ENCODE measurements at regions not wholly inside any gene's neighbourhood (a gene's known extent, or its start where the extent isn't known, plus 50 kb on each side); places are given as distances from the start of the nearest gene placed in this dataset.

DNA sequence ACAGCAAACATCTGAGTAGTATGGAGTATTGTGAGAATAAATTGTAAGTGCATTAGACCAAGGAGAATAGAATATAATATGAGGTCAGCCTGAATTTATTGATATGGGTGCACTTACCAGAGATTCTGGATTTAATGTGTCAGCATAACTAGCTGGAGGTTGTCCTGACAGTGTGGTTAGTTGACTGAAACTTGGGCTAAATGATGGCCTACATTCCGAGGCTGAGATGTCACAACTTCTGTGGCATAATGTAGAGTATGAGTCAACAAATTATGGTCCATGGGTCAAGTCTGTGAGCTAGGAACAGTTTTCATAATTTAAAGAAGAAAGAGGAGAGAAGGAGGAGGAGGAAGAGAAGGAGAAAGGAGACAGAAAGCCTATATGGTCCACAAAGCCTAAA lies 127.6 kb downstream of the QPCT start:
- no peak for DNase-seq (ENCODE audit: low read depth in 3 of 3)

DNA sequence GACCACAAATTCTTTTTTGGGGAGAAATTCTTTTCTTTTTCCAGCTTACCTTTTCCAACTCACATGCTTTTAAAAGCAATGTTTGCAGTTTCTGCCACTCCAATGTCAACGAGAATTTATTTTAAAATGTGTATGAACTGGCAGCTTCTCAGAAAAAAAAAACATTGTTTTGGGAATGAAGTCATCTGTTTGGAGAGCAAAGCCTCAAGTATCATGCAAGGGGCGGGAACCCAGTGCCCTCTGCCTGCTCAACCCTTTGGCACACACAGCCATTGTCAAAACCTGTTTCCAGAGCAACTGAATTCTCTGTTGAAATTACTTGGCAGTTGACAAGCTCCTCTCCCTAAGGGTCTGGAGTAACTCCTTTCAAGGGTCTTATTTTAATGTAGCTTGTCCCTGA lies 128.5 kb downstream of the QPCT start:
- DNase-seq (ENCODE audit: low read depth in 3 of 3): no peak

GRCh38 chr2:37476411-37476810 lies 132.0 kb downstream of the QPCT start:
- no peak for DNase-seq (ENCODE audit: low read depth in 3 of 3)

DNA sequence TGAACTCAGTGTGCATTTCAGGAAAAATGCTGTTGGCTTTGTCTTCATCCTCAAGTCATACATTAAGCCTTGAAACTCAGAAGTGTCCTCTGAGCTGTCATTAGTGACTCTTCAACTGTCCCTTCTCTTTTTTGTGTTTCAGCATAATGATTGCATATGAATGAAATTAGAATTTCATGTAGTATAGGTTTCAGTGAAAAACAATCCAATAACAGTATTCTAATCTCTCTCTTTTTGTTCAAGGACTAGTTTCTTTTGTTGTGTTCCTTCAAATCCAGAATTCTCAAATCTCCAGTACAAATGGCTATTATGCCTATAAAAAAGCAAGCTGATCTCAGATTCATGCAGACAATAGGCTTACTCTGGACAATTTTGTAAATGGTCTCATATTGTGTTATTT lies 133.5 kb downstream of the QPCT start:
- no peak for DNase-seq (ENCODE audit: low read depth in 3 of 3)

GRCh38 chr2:37481244-37481643 lies 136.8 kb downstream of the QPCT start:
- DNase-seq (ENCODE audit: low read depth in 3 of 3): no peak

DNA sequence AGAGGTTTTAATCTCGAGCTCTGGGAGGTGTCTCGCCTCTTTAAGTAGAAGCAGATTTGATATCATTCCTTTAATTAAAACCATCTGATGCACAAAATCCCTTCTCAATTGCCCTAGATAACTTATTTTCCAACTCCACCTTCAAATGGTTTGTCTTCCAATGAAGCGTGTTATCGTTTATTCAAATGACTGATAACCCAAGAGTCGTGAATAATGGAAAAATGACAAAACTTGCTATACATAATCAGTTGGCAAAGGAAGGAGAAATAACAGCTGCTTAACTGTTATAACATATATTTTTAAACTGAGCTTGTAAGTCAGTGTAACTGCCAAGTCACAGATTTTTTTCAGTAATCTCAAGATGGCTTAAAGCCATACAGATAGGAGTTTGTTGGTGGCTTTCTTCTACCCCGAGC lies 144.6 kb downstream of the QPCT start:
- no peak for DNase-seq (ENCODE audit: low read depth in 3 of 3)

GRCh38 chr2:37489536-37489935 lies 145.1 kb downstream of the QPCT start:
- no peak for DNase-seq (ENCODE audit: low read depth in 3 of 3)

GRCh38 chr2:37493425-37493824 lies 149.0 kb downstream of the QPCT start:
- no peak for DNase-seq (ENCODE audit: low read depth in 3 of 3)

GRCh38 chr2:37499113-37499512 lies 154.7 kb downstream of the QPCT start:
- DNase-seq (ENCODE audit: low read depth in 3 of 3): no peak

DNA sequence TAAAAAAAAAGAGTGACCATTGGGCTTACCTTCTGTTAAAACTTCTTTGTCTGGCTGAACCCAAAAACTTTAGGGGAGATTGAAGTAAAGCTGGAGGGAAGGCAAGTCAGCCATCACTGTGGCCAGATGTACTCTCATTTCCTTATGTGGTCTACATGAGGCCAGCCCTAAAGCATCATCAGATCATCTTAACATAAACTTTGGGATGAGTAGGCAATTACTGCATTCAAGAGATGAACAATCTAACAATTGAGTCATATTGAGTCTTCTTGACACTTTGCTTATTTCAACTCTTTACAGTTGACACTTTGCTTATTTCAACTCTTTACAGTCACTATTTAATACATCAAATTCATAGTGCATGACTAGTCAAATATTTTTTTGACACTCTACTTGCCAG lies 155.6 kb downstream of the QPCT start:
- DNase-seq (ENCODE audit: low read depth in 3 of 3): no peak

- no peak for DNase-seq (ENCODE audit: low read depth in 3 of 3)
Observed at GRCh38 chr2:37501113-37501512, 156.7 kb downstream of the QPCT start.

DNA sequence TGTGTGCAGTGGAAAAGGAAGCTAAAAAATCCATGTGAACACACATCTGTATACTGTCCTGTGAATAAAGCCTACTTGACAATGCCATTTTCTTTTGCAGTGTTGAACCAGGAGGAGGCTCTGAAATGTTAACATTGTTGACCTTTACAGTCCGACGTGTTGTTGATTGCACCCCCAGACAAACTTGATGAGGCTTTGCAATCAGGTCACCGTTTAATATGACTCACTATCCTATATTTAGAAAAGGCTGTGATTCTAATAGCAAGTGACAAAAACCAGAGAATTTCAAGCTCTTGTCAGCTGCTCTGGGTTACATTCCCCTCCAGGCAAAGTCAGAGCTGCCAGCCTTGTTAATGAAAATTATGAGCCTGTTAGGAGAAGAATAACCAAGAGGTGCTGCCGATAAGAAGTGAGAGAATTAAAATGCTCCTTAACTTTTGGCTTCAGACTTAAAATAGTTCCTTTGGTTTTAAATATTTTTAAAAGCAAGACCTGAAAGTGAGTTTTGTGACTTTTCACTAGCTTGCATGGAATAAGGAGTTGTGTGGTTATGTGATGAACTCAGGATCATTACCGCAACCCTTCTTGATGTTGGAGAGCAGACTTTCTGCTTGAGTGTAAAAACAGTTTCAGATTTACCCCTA lies 162.1 kb downstream of the QPCT start:
- no peak for DNase-seq (ENCODE audit: low read depth in 3 of 3)

GRCh38 chr2:37507051-37507410 lies 162.6 kb downstream of the QPCT start:
- no peak for DNase-seq (ENCODE audit: low read depth in 3 of 3)

- DNase-seq (ENCODE audit: low read depth in 3 of 3): no peak
Observed at GRCh38 chr2:37507703-37508102, 163.3 kb downstream of the QPCT start.

- no peak for DNase-seq (ENCODE audit: low read depth in 3 of 3)
Observed at GRCh38 chr2:37512971-37513370, 158.5 kb downstream of the CDC42EP3 start.

DNA sequence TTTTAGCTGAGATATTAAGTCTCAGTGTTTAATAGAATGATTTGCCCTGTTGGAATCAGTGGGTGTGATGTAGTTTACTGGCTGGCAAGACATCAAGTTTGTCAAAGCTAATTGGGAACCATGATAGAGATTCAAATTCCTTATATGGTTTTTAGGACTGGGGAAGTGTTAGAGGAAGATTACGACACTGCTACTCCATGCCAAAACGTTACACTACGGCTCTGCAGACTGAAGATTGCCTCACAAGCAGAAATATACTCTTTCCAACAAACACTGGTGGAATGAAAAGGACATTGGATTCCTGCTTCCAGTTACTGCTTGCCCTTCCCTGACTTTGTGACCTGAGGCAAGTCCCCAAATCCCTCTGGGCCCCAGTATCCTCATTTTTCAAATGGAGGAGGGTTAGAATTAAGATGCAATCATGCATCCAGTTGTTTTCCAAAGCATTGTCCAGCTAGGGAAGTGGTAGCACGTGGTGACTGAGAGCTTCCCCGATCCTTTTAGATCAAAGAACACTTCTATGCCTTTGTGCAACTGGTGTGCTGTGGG lies 147.6 kb downstream of the CDC42EP3 start:
- no peak for DNase-seq (ENCODE audit: low read depth in 3 of 3)

- no peak for DNase-seq (ENCODE audit: low read depth in 3 of 3)
Observed at GRCh38 chr2:37526323-37526722, 145.1 kb downstream of the CDC42EP3 start.

GRCh38 chr2:37526856-37527255 lies 144.6 kb downstream of the CDC42EP3 start:
- no peak for DNase-seq (ENCODE audit: low read depth in 3 of 3)

GRCh38 chr2:37527361-37527760 lies 144.1 kb downstream of the CDC42EP3 start:
- DNase-seq (ENCODE audit: low read depth in 3 of 3): no peak

GRCh38 chr2:37529830-37530415 lies 141.5 kb downstream of the CDC42EP3 start:
- no peak for DNase-seq (ENCODE audit: low read depth in 3 of 3)

- no peak for DNase-seq (ENCODE audit: low read depth in 3 of 3)
Observed at GRCh38 chr2:37532503-37532902, 138.9 kb downstream of the CDC42EP3 start.

DNA sequence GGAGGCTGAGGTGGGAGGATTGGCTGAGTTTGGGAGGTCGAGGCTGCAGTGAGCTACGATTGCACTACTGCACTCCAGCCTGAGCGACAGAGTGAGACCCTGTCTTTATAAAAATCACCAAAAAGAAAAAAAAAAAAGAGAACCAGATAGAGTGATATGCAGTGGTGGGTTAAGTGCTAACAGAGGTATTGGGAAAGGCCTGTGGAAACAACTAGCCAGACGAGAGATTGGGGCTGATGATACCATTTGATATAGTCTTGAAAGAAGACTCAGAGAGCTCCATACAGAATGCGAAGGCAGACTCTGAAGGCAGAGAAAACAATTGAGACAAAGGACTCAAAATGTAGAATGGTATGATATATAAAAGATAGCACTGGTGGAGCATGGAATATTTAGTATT lies 134.1 kb downstream of the CDC42EP3 start:
- no peak for DNase-seq (ENCODE audit: low read depth in 3 of 3)

DNA sequence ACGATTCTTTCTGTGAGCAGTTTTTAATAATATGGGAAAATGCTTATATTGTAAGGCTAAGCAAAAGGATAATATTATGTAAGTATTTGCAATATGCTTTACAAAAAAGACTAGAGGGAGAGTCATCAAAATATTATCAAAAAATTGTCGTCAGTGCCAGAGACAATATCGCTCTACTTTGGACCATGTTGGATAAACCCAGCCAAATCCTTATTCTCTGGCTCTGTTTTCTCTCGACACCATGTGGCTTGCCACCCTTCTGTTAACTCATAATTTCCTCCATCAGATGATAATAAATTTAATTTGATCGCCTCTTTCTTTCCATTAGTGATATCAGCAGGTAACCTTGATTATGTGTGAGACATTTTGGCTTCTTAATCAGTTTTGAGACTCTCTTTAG lies 129.9 kb downstream of the CDC42EP3 start:
- DNase-seq (ENCODE audit: low read depth in 3 of 3): no peak

Measured in stimulated activated CD4-positive, alpha-beta T cell treated with anti-CD3 and anti-CD28 coated beads, TNF-alpha, amount 100 ng/mL, for 4 hours (primary cell).